ENCODE measurements at regions not wholly inside any gene's neighbourhood (a gene's known extent, or its start where the extent isn't known, plus 50 kb on each side); places are given as distances from the start of the nearest gene placed in this dataset.

GRCh38 chr20:60064554-60065196 is 106.5 kb downstream of the CDH26 start:
- DNase-seq: no peak

GRCh38 chr20:60065741-60066437 is 107.7 kb downstream of the CDH26 start:
- no peak for DNase-seq

- DNase-seq: no peak
These were observed 108.2 kb downstream of the CDH26 start for GRCh38 chr20:60066438-60066823.

- no peak for DNase-seq
These were observed 110.3 kb downstream of the CDH26 start for GRCh38 chr20:60068509-60068908.

GRCh38 chr20:60069656-60070055 is 111.4 kb downstream of the CDH26 start:
- DNase-seq: no peak

GRCh38 chr20:60070791-60071190 is 112.6 kb downstream of the CDH26 start:
- DNase-seq: no peak

- peak; percentile 54 for DNase-seq
These were observed 113.7 kb downstream of the CDH26 start for GRCh38 chr20:60071965-60072364.

GRCh38 chr20:60073086-60073485 is 114.9 kb downstream of the CDH26 start:
- DNase-seq: no peak

GRCh38 chr20:60073504-60073903 is 115.3 kb downstream of the CDH26 start:
- no peak for DNase-seq

- DNase-seq: no peak
These were observed 116.1 kb downstream of the CDH26 start for GRCh38 chr20:60074276-60074675.

- DNase-seq: no peak
These were observed 120.4 kb downstream of the CDH26 start for GRCh38 chr20:60078351-60079250.

GRCh38 chr20:60080401-60080800 is 122.2 kb downstream of the CDH26 start:
- DNase-seq: no peak

GRCh38 chr20:60085551-60086132 is 127.4 kb downstream of the CDH26 start:
- DNase-seq: no peak

GRCh38 chr20:60086821-60087562 is 128.8 kb downstream of the CDH26 start:
- DNase-seq: no peak

GRCh38 chr20:60087563-60088105 is 129.4 kb downstream of the CDH26 start:
- peak; percentile 37 for DNase-seq

- no peak for DNase-seq
These were observed 130.0 kb downstream of the CDH26 start for GRCh38 chr20:60088236-60088635.

- DNase-seq: no peak
These were observed 132.4 kb downstream of the CDH26 start for GRCh38 chr20:60090631-60091030.

GRCh38 chr20:60091305-60091704 is 133.1 kb downstream of the CDH26 start:
- no peak for DNase-seq

GRCh38 chr20:60091861-60092260 is 133.6 kb downstream of the CDH26 start:
- DNase-seq: no peak

- no peak for DNase-seq
These were observed 134.5 kb downstream of the CDH26 start for GRCh38 chr20:60092729-60093128.

- peak; percentile 47 for DNase-seq
These were observed 137.2 kb downstream of the CDH26 start for GRCh38 chr20:60095456-60095855.

- DNase-seq: no peak
These were observed 137.9 kb downstream of the CDH26 start for GRCh38 chr20:60096166-60096565.

All from fibroblast of skin of abdomen (primary cell).